Lower leg skin (tissue), 4 donors: ENCODE measurements at regions not wholly inside any gene's neighbourhood (a gene's known extent, or its start where the extent isn't known, plus 50 kb on each side); places are given as distances from the start of the nearest gene placed in this dataset.

Experiments used
- DNase-seq, 2 donors: peaks; one replicate each; pipeline ENCODE4 v3.0.0-alpha.2; 2019; ENCODE audit warnings: low spot score in 2 of 2
- H3K4me3 ChIP-seq: fragments of 200-600 bp; sonication (generic); 2 replicates; pipeline ENCODE4 v1.5.1; 2017; ENCODE audit warnings: mild to moderate bottlenecking, low read depth; ENCODE audit not compliant: poor library complexity, severe bottlenecking
- CTCF ChIP-seq, 3 donors: fragments of 450-650 bp; IDR thresholded peaks; one replicate each; pipeline ENCODE4 v1.5.1; 2016; ENCODE audit warnings: antibody characterized with exemption in 3 of 3, mild to moderate bottlenecking in 3 of 3, moderate library complexity in 2 of 3
- POLR2A ChIP-seq, 2 donors: fragments of 450-650 bp; IDR thresholded peaks; one replicate each; pipeline ENCODE4 v1.6.1; 2016 to 2017; ENCODE audit warnings: antibody characterized with exemption in 2 of 2, mild to moderate bottlenecking in 1 of 2, moderate library complexity in 1 of 2
- WGBS, 2 donors: methylation state at CpG; one replicate each; pipeline ENCODE4 v1.1.5; 2018; 5-methylcytosine and 5-hydroxymethylcytosine counted together
- intact Hi-C: fragments of 100-400 bp; cut with DNase I; formaldehyde crosslinking; loops from one replicate; pipeline ENCODE4 v1.15.0; 2023; ENCODE audit warnings: low total_unique reads

GRCh38 chr2:122639711-122640110, 884.3 kb downstream of the TSN start:
- H3K4me3 ChIP-seq, result no peak overlapping the region
- intact Hi-C loops, result no loop called here
- 42 to 51% methylated on average over 2 of the region's 2 CpGs for WGBS, 2 donors
- no peak for DNase-seq
- no peak for TF ChIP-seq POLR2A (IDR thresholded peaks at IDR 0.05)
- no peak for TF ChIP-seq CTCF (IDR thresholded peaks at IDR 0.05)

GRCh38 chr2:122643725-122644329, 888.4 kb downstream of the TSN start:
- 86 to 89% methylated on average over 1 of the region's 1 CpG for WGBS, 2 donors
- no peak for DNase-seq
- TF ChIP-seq CTCF (IDR thresholded peaks at IDR 0.05), result no peak
- no peak for TF ChIP-seq POLR2A (IDR thresholded peaks at IDR 0.05)
- intact Hi-C loops, result no loop called here
- no peak overlapping the region for H3K4me3 ChIP-seq

GRCh38 chr2:122651236-122651635, 895.8 kb downstream of the TSN start:
- TF ChIP-seq CTCF (IDR thresholded peaks at IDR 0.05) (no peak), POLR2A (IDR thresholded peaks at IDR 0.05) (no peak)
- 85 to 90% methylated on average over 2 of the region's 2 CpGs for WGBS, 2 donors
- no peak for DNase-seq
- H3K4me3 ChIP-seq, result no peak overlapping the region
- intact Hi-C loops, result no loop called here

GRCh38 chr2:122651780-122652179, 896.3 kb downstream of the TSN start:
- TF ChIP-seq CTCF (IDR thresholded peaks at IDR 0.05) (no peak), POLR2A (IDR thresholded peaks at IDR 0.05) (no peak)
- H3K4me3 ChIP-seq, result no peak overlapping the region
- WGBS, 2 donors, result 93 to 96% methylated on average over 2 of the region's 2 CpGs
- DNase-seq, result no peak
- intact Hi-C loops, result no loop called here

- H3K4me3 ChIP-seq, result no peak overlapping the region
- WGBS, 2 donors, result 56 to 58% methylated on average over 3 of the region's 3 CpGs
- intact Hi-C loops, result no loop called here
- TF ChIP-seq POLR2A (IDR thresholded peaks at IDR 0.05) (no peak), CTCF (IDR thresholded peaks at IDR 0.05) (no peak)
- DNase-seq, result no peak
These were observed 897.2 kb downstream of the TSN start for GRCh38 chr2:122652670-122653069.

- TF ChIP-seq CTCF (IDR thresholded peaks at IDR 0.05), result no peak
- intact Hi-C loops, result no loop called here
- no peak overlapping the region for H3K4me3 ChIP-seq
- DNase-seq, result no peak
- 93% methylated on average over 3 of the region's 3 CpGs for WGBS, 2 donors
These were observed 901.0 kb downstream of the TSN start for GRCh38 chr2:122656403-122656802.
